Prostate gland (tissue), 2 donors: ENCODE measurements at regions not wholly inside any gene's neighbourhood (a gene's known extent, or its start where the extent isn't known, plus 50 kb on each side); places are given as distances from the start of the nearest gene placed in this dataset.

Source experiments
- DNase-seq: peaks from one replicate; pipeline ENCODE4 v3.0.0-alpha.2; 2019; ENCODE audit warnings: low spot score
- H3K27ac ChIP-seq, 2 donors: fragments of 200-600 bp; sonication (generic); 2 replicates each; pipeline ENCODE4 v1.5.1; 2017 to 2019
- H3K27me3 ChIP-seq: fragments of 200-600 bp; sonication (generic); replicated peaks from 2 replicates; pipeline ENCODE4 v1.5.1; 2019; ENCODE audit not compliant: insufficient read depth
- H3K36me3 ChIP-seq, 2 donors: fragments of 200-600 bp; sonication (generic); 1 replicate in 1 of 2; 2 replicates in 1 of 2; pipeline versions ENCODE4 v1.5.1 to v1.8.1; 2017 to 2019
- H3K4me1 ChIP-seq: fragments of 200-600 bp; sonication (generic); replicated peaks from 2 replicates; pipeline ENCODE4 v1.5.1; 2019
- H3K4me3 ChIP-seq, 2 donors: fragments of 200-600 bp; sonication (generic); 2 replicates each; pipeline ENCODE4 v1.5.1; 2017 to 2019
- H3K9me3 ChIP-seq: fragments of 200-600 bp; sonication (generic); 2 replicates; pipeline ENCODE4 v1.5.1; 2017
- CTCF ChIP-seq, 4 experiments: fragments of 200-600 bp in 2 of 4; fragments of 450-650 bp in 2 of 4; sonication (generic) in 2 of 4; IDR thresholded peaks; 1 replicate in 3 of 4; 2 replicates in 1 of 4; pipeline ENCODE4 v1.5.1; 2016 to 2019; ENCODE audit warnings: antibody characterized with exemption in 4 of 4, mild to moderate bottlenecking in 2 of 4, moderate library complexity in 2 of 4
- POLR2A ChIP-seq: fragments of 450-650 bp; IDR thresholded peaks from one replicate; pipeline ENCODE4 v1.6.1; 2016; ENCODE audit warnings: antibody characterized with exemption, mild to moderate bottlenecking
- POLR2AphosphoS5 ChIP-seq: sonication (generic); formaldehyde crosslinking; IDR thresholded peaks from one replicate; pipeline ENCODE4 v1.6.1; 2017; ENCODE audit warnings: antibody characterized with exemption
- WGBS: methylation state at CpG from one replicate; pipeline ENCODE4 v1.1.5; 2018; 5-methylcytosine and 5-hydroxymethylcytosine counted together
- intact Hi-C: fragments of 100-400 bp; cut with DNase I; formaldehyde crosslinking; loops from one replicate; pipeline ENCODE4 v1.14.2; 2022

GRCh38 chr10:80739963-80740715 lies 202.4 kb downstream of the SH2D4B start:
- peaks cover 4% of the 10 kb centered on the region for H3K27me3 ChIP-seq
- H3K4me1 ChIP-seq = no peaks in the 10 kb centered on the region
- no peaks in the 10 kb centered on the region for H3K36me3 ChIP-seq
- intact Hi-C loops = no loop called here
- no peak for DNase-seq
- no peak overlapping the region for H3K4me3 ChIP-seq
- no peaks in the 10 kb centered on the region for H3K9me3 ChIP-seq
- 78% methylated on average over 18 of the region's 18 CpGs for WGBS
- H3K27ac ChIP-seq = no peak overlapping the region
- no peak for TF ChIP-seq CTCF (IDR thresholded peaks at IDR 0.05)
- TF ChIP-seq POLR2AphosphoS5 = no peak
- TF ChIP-seq POLR2A = no peak

- no peak for DNase-seq
- 93% methylated on average over 2 of the region's 2 CpGs for WGBS
- no peaks in the 10 kb centered on the region for H3K4me1 ChIP-seq
- H3K9me3 ChIP-seq = no peaks in the 10 kb centered on the region
- TF ChIP-seq POLR2AphosphoS5 (no peak), CTCF (IDR thresholded peaks at IDR 0.05) (no peak), POLR2A (no peak)
- H3K4me3 ChIP-seq = no peak overlapping the region
- H3K36me3 ChIP-seq = no peaks in the 10 kb centered on the region
- no peak overlapping the region for H3K27ac ChIP-seq
- H3K27me3 ChIP-seq = peaks cover 4% of the 10 kb centered on the region
- intact Hi-C loops = no loop called here
These were observed 203.6 kb downstream of the SH2D4B start for GRCh38 chr10:80741278-80741677.

- no peak overlapping the region for H3K4me3 ChIP-seq
- 93% methylated on average over 3 of the region's 3 CpGs for WGBS
- intact Hi-C loops = no loop called here
- no peaks in the 10 kb centered on the region for H3K27me3 ChIP-seq
- TF ChIP-seq POLR2A (no peak), POLR2AphosphoS5 (no peak), CTCF (IDR thresholded peaks at IDR 0.05) (no peak)
- H3K27ac ChIP-seq = no peak overlapping the region
- no peak for DNase-seq
- no peaks in the 10 kb centered on the region for H3K36me3 ChIP-seq
- H3K9me3 ChIP-seq = no peaks in the 10 kb centered on the region
- H3K4me1 ChIP-seq = no peaks in the 10 kb centered on the region
These were observed 212.6 kb downstream of the SH2D4B start for GRCh38 chr10:80750268-80750667.

DNA sequence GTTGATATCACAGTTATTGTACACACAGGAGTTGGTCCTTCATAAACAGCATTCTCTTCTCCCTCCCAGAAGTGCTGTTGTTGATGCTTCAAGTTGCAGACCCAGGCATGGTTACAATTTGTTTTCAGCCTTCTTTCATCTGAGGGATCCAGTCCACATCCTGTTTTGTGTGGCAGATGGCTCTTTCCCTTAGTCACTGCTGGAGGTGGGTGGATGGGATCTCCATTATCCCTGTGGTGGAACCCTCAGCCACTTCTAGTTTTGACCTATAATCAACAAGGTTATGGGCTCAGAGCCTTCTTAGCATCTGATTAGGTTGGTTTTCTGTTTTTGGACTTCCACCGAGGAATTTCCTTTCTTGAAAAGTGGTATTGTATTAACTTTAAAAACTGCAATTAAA lies 214.2 kb downstream of the SH2D4B start:
- 88% methylated on average over 1 of the region's 1 CpG for WGBS

More for the DNA sequence above, 214.2 kb downstream of the SH2D4B start:
- no peaks in the 10 kb centered on the region for H3K27me3 ChIP-seq
- H3K9me3 ChIP-seq = no peaks in the 10 kb centered on the region
- DNase-seq = no peak
- intact Hi-C loops = no loop called here
- no peak overlapping the region for H3K27ac ChIP-seq
- no peak overlapping the region for H3K4me3 ChIP-seq
- no peaks in the 10 kb centered on the region for H3K4me1 ChIP-seq
- TF ChIP-seq CTCF (IDR thresholded peaks at IDR 0.05) (no peak), POLR2AphosphoS5 (no peak), POLR2A (no peak)
- no peaks in the 10 kb centered on the region for H3K36me3 ChIP-seq
